Left ventricle myocardium inferior (tissue), 1 donor: ENCODE measurements at regions not wholly inside any gene's neighbourhood (a gene's known extent, or its start where the extent isn't known, plus 50 kb on each side); places are given as distances from the start of the nearest gene placed in this dataset.

Source experiments
- DNase-seq: peaks from one replicate; pipeline ENCODE4 v3.0.0-alpha.2; 2020
- H3K27ac ChIP-seq: fragments of 200-600 bp; replicated peaks from 2 replicates; pipeline ENCODE4 v1.8.0; 2021
- H3K27me3 ChIP-seq: fragments of 200-600 bp; 2 replicates; pipeline ENCODE4 v1.8.0; 2021; ENCODE audit warnings: low read depth
- H3K36me3 ChIP-seq: fragments of 200-600 bp; 2 replicates; pipeline ENCODE4 v1.8.0; 2021
- H3K4me1 ChIP-seq: fragments of 200-600 bp; 2 replicates; pipeline ENCODE4 v1.8.0; 2021
- H3K4me3 ChIP-seq: fragments of 200-600 bp; 2 replicates; pipeline ENCODE4 v1.8.0; 2021; ENCODE audit warnings: mild to moderate bottlenecking, moderate library complexity
- H3K9me3 ChIP-seq: fragments of 200-600 bp; replicated peaks from 2 replicates; pipeline ENCODE4 v1.8.0; 2021
- CTCF ChIP-seq: fragments of 200-600 bp; IDR thresholded peaks from 2 replicates; pipeline ENCODE4 v1.8.0; 2021; ENCODE audit warnings: antibody characterized with exemption, mild to moderate bottlenecking, borderline replicate concordance
- intact Hi-C: fragments of 100-400 bp; cut with micrococcal nuclease; formaldehyde crosslinking; loops from one replicate; pipeline ENCODE4 v1.11.0; 2022
- donor health status: DM: no; HTN: yes; CAD: no; lungs with severe emphysema.

GRCh38 chr1:232369451-232370296 lies 260.3 kb downstream of the SIPA1L2 start:
- H3K4me3 ChIP-seq: no peak overlapping the region
- H3K4me1 ChIP-seq: peaks cover 16% of the 10 kb centered on the region
- peak overlapping the region; percentile 69 for H3K27ac ChIP-seq
- no peaks in the 10 kb centered on the region for H3K36me3 ChIP-seq
- no peak for TF ChIP-seq CTCF
- DNase-seq: no peak
- H3K27me3 ChIP-seq: no peaks in the 10 kb centered on the region
- H3K9me3 ChIP-seq: no peaks in the 10 kb centered on the region
- intact Hi-C loops: no loop called here

GRCh38 chr1:232368821-232369321 lies 261.1 kb downstream of the SIPA1L2 start:
- Histone ChIP-seq H3K27ac (peak overlapping the region; percentile 69), H3K4me1 (peaks cover 16% of the 10 kb centered on the region)
- TF ChIP-seq CTCF: no peak

GRCh38 chr1:232367293-232367692 lies 262.6 kb downstream of the SIPA1L2 start:
- no peak for TF ChIP-seq CTCF
- Histone ChIP-seq H3K36me3 (no peaks in the 10 kb centered on the region), H3K27ac (no peak overlapping the region), H3K9me3 (no peaks in the 10 kb centered on the region), H3K4me1 (peaks cover 16% of the 10 kb centered on the region), H3K4me3 (no peak overlapping the region), H3K27me3 (no peaks in the 10 kb centered on the region)
- DNase-seq: no peak
- intact Hi-C loops: no loop called here

More at GRCh38 chr1:232368821-232369321, 261.1 kb downstream of the SIPA1L2 start:
- no peaks in the 10 kb centered on the region for H3K27me3 ChIP-seq
- no peak for DNase-seq
- intact Hi-C loops: no loop called here
- H3K9me3 ChIP-seq: no peaks in the 10 kb centered on the region
- no peaks in the 10 kb centered on the region for H3K36me3 ChIP-seq
- H3K4me3 ChIP-seq: no peak overlapping the region

GRCh38 chr1:232364654-232365382 lies 265.1 kb downstream of the SIPA1L2 start:
- H3K4me1 ChIP-seq: peaks cover 25% of the 10 kb centered on the region
- TF ChIP-seq CTCF: no peak
- intact Hi-C loops: no loop called here
- peaks cover 2% of the 10 kb centered on the region for H3K9me3 ChIP-seq
- H3K36me3 ChIP-seq: no peaks in the 10 kb centered on the region
- H3K27me3 ChIP-seq: no peaks in the 10 kb centered on the region
- no peak overlapping the region for H3K4me3 ChIP-seq
- DNase-seq: no peak
- H3K27ac ChIP-seq: no peak overlapping the region

- no peak overlapping the region for H3K27ac ChIP-seq
- H3K36me3 ChIP-seq: no peaks in the 10 kb centered on the region
- H3K9me3 ChIP-seq: peaks cover 2% of the 10 kb centered on the region
- H3K4me3 ChIP-seq: no peak overlapping the region
- intact Hi-C loops: no loop called here
- no peak for TF ChIP-seq CTCF
- no peak for DNase-seq
- H3K4me1 ChIP-seq: peaks cover 16% of the 10 kb centered on the region
- H3K27me3 ChIP-seq: no peaks in the 10 kb centered on the region
Measured at GRCh38 chr1:232363008-232363407, 266.9 kb downstream of the SIPA1L2 start.
